GM18873 (cell line): ENCODE measurements at regions not wholly inside any gene's neighbourhood (a gene's known extent, or its start where the extent isn't known, plus 50 kb on each side); places are given as distances from the start of the nearest gene placed in this dataset.
"Not testable (repeated sequence)": the region's sequence is repeated elsewhere in the genome, so short reads cannot be mapped to it uniquely, and the experiment has no call there.

ENCODE experiments used
- ATAC-seq: cut with Tn5 transposase; IDR thresholded peaks from one replicate; pipeline ENCODE4 v1.9.1; 2021; ENCODE audit warnings: mild to moderate bottlenecking, moderate library complexity, moderate number of reproducible peaks; ENCODE audit not compliant: unreplicated experiment, low FRiP score

GRCh38 chr18:8984131-8984721 lies 118.3 kb upstream of the NDUFV2 start:
- no peak for ATAC-seq

DNA sequence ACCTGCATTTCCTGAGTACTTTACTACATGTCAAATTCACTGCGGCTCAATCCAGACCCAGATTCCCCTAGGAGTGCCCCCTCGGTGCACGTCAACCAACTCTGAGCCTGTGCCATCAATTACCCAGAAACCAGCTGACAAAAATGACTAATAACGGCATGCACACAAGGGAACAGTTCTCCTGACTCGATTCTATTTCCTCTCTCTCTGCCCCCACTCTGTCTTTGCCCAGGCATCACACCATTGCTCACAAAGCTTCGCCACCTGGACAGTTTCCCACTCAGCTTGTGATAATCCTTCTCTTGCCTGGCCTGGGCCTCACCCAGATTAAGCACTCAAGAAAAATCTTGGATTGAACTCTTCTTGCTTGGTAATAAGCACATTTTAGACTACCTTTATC lies 115.3 kb upstream of the NDUFV2 start:
- no peak for ATAC-seq

DNA sequence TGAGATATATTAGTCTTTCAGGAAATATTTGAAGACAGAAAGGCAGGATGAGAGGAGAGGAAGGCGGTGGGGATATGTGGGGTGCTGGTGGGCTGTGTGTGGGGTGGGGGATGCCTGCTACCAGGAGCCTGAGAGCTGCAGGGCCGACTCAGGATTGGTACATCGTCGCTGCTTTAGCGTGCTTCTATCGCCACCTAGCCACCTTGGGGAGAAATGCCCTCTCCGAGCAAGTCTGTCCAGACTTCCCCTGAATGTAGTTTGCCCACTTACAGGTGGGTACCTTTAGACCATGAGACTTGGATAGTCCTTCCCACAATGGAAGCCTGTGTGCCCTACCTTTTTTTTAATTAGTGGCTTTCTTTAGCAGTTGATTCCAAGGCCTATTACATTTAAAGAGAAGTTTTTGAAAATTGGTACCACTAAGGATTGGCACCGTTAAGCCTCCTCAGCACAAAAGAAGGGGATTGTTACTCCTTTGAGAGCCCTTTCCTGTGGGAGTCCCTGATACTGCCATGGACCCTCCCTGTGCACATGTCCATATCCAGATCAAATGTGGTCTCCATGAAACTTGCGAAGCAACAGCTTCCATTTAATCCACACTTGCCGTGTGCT lies 114.1 kb upstream of the NDUFV2 start:
- no peak for ATAC-seq

DNA sequence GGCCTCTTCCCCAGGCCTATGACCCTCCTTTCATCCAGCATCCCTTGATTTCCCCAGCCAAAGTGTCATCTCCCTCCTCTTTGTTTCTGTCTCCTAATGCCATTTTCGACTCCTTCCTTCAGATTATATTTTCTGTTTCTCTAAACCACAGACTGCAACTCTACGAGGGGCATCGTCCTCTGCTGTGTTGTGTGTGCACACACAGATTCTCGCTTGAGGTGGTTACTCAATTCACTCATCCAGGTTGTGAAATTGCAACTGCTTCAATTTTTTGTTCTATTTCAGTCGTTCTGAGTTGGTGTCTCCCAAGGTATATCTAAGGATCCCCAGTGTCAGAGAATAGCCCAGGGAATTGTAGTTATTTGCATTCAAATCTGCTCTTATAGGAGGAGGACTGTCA lies 113.5 kb upstream of the NDUFV2 start:
- ATAC-seq: no peak

- no peak for ATAC-seq
These were observed 112.6 kb upstream of the NDUFV2 start for GRCh38 chr18:8989855-8990254.

DNA sequence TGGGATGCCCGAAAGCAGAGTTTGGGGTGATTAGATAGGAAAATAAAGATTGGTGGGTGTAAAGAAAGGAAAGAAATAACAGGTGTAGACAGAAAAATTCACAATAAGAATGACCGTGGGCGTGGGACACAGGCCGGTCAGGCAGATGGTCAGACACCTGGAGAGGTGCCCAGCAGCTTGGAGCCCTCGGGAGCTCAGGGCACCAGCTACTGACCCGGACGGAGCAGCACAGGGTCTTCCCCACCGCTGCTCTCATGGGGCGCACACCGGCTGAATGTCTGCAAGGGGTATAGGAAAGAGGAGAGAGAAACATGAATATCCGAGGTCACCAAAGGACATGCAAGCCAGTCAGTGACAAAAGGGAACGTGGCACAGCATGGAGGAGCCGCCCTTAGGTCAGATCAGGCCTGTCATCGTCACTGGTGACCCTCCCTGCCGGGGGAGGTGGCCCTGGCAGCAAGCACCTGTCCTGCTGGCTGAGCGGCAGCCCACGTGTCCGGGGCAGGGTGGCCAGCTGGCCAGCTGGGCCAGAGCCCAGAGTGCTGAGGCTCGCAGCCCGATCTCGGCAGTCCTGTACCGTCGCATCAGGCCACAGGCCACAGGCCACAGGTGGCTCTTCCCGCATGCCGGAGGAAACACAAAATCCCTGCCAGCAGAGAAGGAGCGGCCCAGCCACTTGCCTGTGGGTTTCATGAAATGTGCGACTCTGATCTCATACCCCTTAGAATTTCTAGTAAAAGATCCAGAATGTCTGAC lies 112.0 kb upstream of the NDUFV2 start:
- no peak for ATAC-seq

DNA sequence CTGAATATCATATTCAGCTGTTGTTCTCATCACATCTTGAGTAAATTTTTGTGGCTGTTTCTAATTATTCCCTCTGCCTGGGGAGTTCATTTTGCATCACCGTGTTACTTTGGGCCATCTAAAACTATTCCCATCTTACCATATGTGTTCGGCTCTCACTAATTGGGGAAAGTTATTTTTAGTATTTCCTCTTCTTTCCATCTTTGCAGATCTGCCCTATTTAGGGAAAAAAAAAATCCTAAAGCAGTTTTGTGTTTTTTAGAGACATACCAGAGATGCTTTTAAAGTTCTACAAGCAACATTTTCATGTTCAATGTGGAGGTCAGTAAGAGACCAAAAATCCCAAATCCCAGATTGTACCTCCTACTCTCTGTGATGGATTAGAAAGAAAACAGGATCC lies 111.3 kb upstream of the NDUFV2 start:
- ATAC-seq: no peak

- not testable (repeated sequence) for ATAC-seq
These were observed 110.0 kb upstream of the NDUFV2 start for GRCh38 chr18:8992500-8992899.

DNA sequence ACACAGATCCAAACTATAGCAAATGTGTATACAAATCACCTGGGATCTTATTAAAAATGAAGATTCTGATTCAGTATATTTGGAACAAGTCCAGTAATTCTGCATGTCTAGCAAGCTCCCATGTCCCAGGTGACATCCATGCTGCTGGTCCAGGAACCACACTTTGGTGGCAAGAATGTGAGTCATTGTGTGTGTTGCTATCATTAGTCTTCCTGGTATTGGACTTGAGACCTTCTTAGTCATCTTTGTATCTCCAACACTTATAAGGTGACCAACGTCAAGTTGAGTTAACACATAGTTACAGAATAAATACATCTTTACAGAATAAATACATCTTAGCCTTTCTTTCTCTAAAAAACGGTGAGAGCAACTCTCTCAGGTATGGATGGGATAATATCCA lies 107.9 kb upstream of the NDUFV2 start:
- ATAC-seq: no peak

- no peak for ATAC-seq
These were observed 107.4 kb upstream of the NDUFV2 start for GRCh38 chr18:8995096-8995495.

DNA sequence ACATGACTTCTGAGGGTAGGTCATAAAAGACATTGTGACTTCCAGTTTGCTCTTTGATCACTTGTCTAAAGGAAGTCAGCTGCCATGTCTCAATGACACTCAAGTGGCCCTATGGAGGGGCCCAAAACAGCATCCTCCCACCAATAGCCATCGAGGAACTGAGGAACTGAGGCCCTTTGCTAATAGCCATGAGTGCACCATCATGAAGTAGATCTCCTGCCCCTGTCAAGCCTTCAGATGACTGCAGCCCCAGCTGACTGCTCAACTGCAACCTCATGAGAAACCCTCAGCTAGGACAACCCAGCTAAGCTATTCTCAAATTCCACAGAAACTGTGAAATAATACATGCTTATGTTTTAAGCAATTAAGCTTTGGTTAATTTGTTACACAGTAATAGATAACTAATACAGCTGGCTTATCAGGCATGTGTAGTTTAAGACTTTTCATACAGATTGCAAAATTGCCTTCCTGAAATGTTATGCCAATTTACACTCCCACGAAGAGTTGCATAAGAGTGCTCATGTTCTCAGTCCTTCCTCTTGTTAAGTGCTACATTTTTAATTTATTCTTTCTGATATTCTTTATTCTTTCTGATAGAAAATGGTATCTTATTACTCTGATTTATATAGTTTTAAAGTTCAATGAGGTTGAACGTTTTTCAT lies 105.6 kb upstream of the NDUFV2 start:
- no peak for ATAC-seq

DNA sequence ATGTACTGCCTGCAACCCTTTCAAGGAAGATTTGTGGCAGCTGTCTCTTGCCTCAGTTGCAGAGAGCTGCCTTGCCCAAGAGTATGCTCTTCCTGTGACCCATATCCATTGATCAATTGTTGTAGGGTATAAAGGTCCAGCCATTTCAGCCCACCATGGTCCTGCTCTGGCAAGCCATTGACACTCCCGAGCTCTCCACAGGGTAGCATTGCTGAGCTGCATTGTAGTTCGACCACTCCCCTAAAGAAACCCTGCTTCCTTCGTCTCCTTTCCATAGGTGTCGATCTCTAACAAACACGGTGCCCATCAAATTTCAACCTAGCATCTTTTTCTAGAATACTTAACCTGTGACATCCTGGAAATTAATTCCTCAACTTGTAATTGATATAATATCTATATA lies 104.9 kb upstream of the NDUFV2 start:
- ATAC-seq: no peak

DNA sequence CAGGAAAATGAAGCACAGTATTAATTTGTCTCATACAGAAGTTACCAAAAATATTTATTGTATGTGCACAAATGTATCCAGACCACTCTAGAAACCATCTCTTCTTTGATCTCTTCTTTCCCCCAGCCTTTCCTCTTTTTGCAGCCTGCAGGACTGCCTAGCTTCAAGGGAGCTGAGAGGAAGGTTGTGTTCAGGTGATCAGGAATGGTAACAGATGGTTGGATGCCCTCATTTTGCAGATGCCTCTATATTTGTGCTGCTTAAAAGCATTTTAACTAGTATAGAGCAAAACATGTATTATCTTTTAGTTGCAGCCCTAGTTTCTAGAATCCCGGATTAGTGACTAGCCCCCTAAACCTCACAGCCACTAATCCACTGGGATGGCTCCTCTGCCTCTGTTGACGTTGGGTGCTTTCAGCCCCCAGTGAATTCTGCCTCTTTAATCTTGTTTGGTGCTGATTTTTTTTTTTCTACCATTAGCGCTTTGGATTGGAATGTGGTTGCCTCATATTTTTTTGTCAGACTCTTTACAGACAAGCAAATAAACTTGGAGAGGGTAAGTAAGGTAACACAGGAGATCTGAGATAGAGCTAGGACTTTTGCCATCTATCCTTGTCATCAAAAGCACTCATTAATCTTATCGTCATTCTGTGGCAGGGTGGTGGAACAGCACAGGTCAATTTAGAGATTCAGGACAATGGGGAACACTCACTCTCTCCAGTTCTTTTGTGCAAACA lies 103.8 kb upstream of the NDUFV2 start:
- ATAC-seq: no peak

GRCh38 chr18:8999872-9000271 lies 102.6 kb upstream of the NDUFV2 start:
- ATAC-seq: no peak

DNA sequence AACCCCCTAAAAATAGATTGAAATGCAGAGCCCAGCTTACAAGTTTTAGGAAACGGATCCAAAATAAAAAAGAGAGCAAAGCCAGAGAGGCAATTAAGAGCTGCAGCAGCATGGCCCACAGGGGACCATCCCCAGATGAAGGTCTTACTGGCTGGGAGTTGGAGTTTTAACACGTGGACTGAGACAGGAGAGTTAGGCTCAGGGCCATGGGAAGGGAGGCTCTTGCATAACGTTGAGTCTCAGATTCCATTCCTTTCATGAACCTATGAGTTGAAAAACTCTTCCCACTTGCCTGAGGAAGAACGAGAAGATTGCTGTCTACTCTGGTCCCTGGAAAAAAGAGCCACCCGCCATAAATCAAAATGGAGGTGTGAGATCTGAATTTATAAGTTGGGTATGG lies 101.8 kb upstream of the NDUFV2 start:
- ATAC-seq: no peak

DNA sequence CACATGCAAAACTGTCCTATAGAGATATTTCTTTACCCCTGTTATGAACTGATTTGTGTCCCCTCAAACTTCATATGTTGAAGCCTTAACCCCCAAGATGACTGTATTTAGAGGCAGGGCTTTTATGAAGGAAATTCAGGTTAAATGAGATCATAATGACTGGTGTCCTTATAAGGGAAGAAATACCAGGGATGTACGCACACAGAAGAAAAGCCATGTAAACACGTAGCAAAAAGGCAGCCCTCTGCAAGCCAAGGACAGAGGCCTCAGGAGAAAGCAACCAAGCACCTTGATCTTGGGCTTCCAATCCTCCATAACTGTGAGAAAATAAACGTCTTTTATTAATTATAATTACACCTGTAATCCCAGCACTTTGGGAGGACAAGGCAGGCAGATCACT lies 101.3 kb upstream of the NDUFV2 start:
- ATAC-seq: no peak

DNA sequence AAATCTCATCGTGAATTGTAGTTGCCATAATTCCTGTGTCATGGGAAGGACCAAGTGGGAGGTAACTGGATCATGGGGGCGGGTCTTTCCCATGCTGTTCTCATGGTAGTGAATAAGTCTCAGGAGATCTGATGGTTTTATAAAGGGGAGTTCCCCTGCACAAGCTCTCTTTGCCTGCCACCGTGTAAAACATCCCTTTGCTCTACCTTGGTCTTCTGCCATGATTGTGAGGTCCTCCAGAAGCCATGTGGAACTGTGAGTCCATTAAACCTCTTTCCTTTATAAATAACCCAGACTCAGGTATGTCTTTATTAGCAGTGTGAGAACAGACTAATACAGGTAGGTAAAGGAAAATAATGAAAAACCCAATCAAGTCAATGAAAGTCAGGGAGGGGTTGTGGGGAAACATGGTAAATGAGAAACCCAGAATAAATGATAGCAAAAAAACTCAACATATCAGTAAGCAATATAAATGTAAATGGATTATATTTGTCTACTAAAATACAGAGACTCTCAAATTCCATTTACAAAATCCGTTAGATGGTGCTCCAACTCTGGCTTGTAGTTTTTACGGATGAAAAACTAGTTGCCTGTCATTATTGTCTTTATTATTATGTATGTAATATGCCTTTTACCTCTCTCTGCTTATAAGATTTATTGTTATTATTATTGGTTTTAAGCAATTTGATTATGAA lies 98.9 kb upstream of the NDUFV2 start:
- ATAC-seq: no peak

GRCh38 chr18:9004308-9004707 lies 98.2 kb upstream of the NDUFV2 start:
- not testable (repeated sequence) for ATAC-seq

- not testable (repeated sequence) for ATAC-seq
These were observed 94.8 kb upstream of the NDUFV2 start for GRCh38 chr18:9007700-9008099.

GRCh38 chr18:9008200-9008708 lies 94.2 kb upstream of the NDUFV2 start:
- ATAC-seq: no peak
